HG03196 (cell line): ENCODE measurements at regions not wholly inside any gene's neighbourhood (a gene's known extent, or its start where the extent isn't known, plus 50 kb on each side); places are given as distances from the start of the nearest gene placed in this dataset.
"Not testable (repeated sequence)": the region's sequence is repeated elsewhere in the genome, so short reads cannot be mapped to it uniquely, and the experiment has no call there.

Source experiments
- ATAC-seq: cut with Tn5 transposase; IDR thresholded peaks from one replicate; pipeline ENCODE4 v1.9.1; 2021; ENCODE audit not compliant: unreplicated experiment

DNA sequence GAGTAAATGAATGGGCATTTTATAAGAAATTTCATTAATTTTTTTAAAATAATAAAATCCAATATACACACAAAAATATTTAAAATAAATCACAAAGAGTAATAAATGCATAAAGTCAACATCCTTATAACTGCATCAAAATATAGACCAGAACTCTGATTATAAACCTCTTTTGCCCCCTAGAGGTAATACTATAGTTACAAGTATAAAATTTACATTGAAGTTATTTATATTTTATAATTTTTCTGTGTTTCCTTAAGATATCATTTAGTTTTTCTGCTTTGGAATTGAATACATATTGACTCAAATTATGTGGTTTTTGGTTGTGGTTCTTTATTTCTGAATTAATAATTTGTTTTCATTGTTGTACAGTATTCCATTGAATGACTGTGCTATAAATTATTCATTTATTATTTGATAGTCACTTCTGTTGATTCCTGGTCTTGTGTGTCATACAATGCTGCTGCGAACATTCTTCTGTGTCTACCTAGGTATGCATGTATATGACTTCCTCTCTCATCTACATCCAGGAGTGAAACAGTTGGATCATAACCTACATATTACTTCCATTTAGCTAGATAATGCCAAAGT is 673.6 kb downstream of the IPMK start:
- no peak for ATAC-seq

- no peak for ATAC-seq
These were observed 687.8 kb downstream of the IPMK start for GRCh38 chr10:57579926-57580325.

- ATAC-seq: no peak
These were observed 705.5 kb downstream of the IPMK start for GRCh38 chr10:57562211-57562610.

GRCh38 chr10:57551774-57552173 is 715.9 kb downstream of the IPMK start:
- not testable (repeated sequence) for ATAC-seq

GRCh38 chr10:57535306-57535705 is 732.4 kb downstream of the IPMK start:
- no peak for ATAC-seq

DNA sequence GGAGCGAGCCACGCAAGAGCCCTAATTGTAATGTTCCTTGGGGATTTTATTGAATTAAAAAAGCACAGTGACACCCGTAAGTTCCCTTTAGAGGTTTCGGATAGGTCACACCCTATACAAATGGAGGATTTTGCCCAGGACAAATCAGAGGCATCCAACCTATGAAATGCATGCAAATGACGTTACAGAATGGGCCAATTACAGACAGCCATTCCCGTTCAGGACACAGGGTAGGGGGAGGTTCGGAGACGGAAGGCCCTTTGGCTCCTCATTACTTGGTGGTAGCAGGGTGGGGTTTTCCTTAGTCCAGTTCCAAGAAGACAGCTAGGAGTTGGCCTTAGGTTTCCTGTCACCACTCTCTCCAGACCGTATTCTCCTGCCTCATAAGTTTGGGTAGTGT is 754.1 kb downstream of the IPMK start:
- no peak for ATAC-seq

- no peak for ATAC-seq
These were observed 759.9 kb downstream of the IPMK start for GRCh38 chr10:57507788-57508187.

- ATAC-seq: no peak
These were observed 761.1 kb downstream of the IPMK start for GRCh38 chr10:57506414-57507094.

GRCh38 chr10:57494486-57494885 is 773.2 kb downstream of the IPMK start:
- ATAC-seq: no peak

DNA sequence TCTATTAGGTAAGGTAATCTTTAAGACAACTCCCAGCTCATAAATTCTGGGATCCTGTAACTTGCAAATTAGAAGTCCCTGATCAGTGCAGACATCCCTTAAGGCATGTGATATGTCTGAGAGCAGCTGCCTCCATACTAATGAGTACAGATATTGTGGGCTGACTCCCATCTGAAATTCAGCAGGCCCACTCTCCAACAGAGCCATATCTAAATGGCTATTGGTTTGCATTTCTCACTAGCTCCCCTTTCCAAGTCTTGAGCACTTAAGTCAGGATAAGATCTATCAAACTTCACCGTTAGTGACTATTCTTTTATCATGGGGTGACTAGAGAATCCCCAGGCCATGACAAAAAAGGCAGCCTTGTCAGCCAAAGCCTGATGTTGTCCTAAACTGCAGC is 785.4 kb downstream of the IPMK start:
- no peak for ATAC-seq

DNA sequence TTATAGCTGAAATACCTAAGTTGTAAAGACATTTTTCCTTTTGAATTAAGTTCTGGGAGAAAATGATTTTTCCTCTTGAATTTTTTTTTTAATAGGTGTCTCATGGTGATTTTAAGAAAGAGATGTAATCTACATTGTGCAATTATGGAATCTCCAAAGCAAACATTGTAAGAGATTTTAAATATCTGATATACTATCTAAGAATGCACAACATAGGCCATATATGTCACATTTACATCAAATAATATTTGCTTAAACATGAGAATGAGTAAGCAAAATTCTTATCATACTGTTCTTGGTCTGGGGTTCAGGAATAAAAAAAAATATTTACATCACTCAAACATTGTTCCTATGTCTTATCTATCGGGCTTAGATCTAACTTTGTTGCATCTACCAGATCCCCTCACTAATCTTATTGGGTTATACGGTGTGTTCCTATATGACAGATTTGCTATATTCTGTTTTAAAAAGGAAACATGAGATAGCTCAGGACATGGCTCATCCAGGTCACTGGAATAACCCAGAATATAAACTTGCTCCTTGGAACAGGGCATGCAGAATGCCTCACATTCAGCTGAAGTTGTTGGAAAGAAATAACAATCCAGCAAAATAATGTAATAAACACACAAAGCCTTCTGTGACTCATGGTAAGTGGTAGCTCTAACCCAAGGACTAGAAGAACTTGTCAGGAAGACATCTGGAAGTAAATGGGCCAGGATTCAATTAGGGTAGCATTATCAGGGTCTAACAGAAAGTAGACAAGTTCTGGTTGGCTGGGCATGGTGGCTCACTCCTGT is 794.7 kb downstream of the IPMK start:
- ATAC-seq: no peak

DNA sequence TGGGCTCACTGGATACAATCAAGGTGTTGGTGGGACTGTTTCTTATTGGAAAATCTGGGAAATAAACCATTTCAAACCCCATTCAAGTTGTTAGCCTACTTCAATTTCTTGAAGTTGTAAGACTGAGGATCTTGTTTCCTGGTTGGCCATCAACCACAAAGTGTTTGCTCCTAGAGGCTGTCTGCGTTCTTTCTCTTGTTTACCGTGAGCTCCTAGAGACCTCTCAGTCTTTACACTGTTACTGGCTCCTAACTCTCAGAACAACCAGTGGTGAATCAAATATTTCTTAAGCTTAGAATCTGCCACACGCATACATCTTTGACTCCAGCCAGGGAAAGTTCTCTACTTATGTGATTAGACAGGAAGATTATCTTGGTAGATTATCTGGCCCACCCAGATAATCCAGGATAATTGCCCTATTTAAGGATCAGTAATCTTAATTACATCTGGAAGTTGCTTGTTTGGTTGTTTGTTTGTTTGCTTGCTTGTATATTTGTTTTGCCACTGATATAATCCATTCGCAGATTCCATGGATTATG is 798.7 kb downstream of the IPMK start:
- no peak for ATAC-seq

- no peak for ATAC-seq
These were observed 802.5 kb downstream of the IPMK start for GRCh38 chr10:57465155-57465554.

DNA sequence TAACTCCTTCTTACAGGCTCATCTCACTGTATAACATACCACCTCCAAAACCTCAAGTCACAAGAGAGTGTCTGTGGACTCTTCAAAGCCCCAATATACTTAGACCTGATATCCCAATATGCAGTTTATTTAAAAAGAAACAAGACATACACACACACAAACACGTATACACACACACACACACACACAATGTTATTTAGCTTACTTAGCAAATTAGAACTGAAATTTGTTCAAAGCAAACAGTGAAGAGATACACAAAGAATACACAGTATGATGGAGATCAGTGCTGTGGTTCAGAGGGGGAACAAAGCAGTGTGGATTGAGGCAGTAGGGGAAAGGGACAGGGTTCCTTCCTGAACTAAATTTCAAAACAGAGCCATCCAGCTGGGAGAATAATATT is 807.2 kb downstream of the IPMK start:
- ATAC-seq: no peak

GRCh38 chr10:57457972-57458512 is 809.7 kb downstream of the IPMK start:
- no peak for ATAC-seq

DNA sequence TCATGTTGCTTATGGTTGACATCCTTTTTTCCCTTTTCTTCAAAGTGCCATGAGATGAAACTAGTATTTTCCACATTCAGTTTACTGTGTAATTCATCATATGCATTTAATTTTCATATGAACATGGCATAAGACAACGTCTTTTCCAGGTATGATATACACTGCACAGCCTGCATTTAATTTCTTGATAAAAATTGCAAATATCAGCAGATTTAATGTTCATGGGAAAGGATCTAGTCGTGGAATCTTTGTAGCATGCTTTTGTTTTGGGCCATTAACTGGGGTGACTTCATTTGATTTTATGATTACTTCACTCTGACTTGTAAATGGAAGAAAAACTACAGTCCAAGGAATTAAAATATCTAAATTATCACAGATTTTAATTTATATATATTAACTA is 837.3 kb downstream of the IPMK start:
- ATAC-seq: no peak

GRCh38 chr10:57420881-57421280 is 846.8 kb downstream of the IPMK start:
- no peak for ATAC-seq

- no peak for ATAC-seq
These were observed 849.2 kb downstream of the IPMK start for GRCh38 chr10:57418476-57418875.

GRCh38 chr10:57395923-57396322 is 871.8 kb downstream of the IPMK start:
- no peak for ATAC-seq

GRCh38 chr10:57367412-57367811 is 900.3 kb downstream of the IPMK start:
- no peak for ATAC-seq

GRCh38 chr10:57362811-57363210 is 904.9 kb downstream of the IPMK start:
- ATAC-seq: peak; percentile 74
